GM12878 (cell line): ENCODE measurements at regions not wholly inside any gene's neighbourhood (a gene's known extent, or its start where the extent isn't known, plus 50 kb on each side); places are given as distances from the start of the nearest gene placed in this dataset.

Experiments
- ATAC-seq: fragments of 200-7000 bp; cut with Tn5 transposase; 3 replicates; pipeline ENCODE4 v1.9.1; 2020; ENCODE audit warnings: mild to moderate bottlenecking, moderate library complexity
- BruUV-seq: library from RNA; stranded (reverse); fragments of 400-500 nt; replicated peaks from 2 replicates; lab custom pipeline; 2021; lab: Mats Ljungman, UMichigan
- CTCF ChIA-PET: fragments of 300-600 bp; sonication (Branson Sonifier 250); formaldehyde crosslinking; extraction: SDS; loops from one replicate; lab custom pipeline; 2021; ENCODE audit warnings: inconsistent platforms; lab: Yijun Ruan, JAX
- POLR2A ChIA-PET: fragments of 350-600 bp; formaldehyde crosslinking; extraction: SDS; loops from one replicate; lab custom pipeline; 2021; ENCODE audit warnings: inconsistent platforms; lab: Charles Lee
- RAD21 ChIA-PET: fragments of 300-600 bp; sonication (Branson Sonifier 250); formaldehyde crosslinking; loops from one replicate; lab custom pipeline; 2023; ENCODE audit warnings: antibody characterized with exemption; ENCODE audit not compliant: unreplicated experiment; lab: Charles Lee
- SMC1A ChIA-PET: fragments of 300-600 bp; sonication (Branson Sonifier 250); formaldehyde crosslinking; loops from one replicate; lab custom pipeline; 2023; ENCODE audit not compliant: unreplicated experiment, uncharacterized antibody; lab: Charles Lee
- DNase-seq: peaks from one replicate; pipeline ENCODE4 v3.0.0-alpha.2; 2011; ENCODE audit warnings: low read depth, low spot score
- FAIRE-seq: peaks from 3 replicates; lab custom pipeline; 2011; peaks lifted over from hg19 to GRCh38; lab: Jason Lieb, UNC
- H2AFZ ChIP-seq: 2 replicates; pipeline ENCODE4 v1.6.0; 2011; ENCODE audit warnings: low read depth, low read length, control low read depth; ENCODE audit not compliant: control insufficient read depth
- H3K27ac ChIP-seq: 2 replicates; pipeline ENCODE4 v1.5.1; 2011; ENCODE audit warnings: control low read depth; ENCODE audit not compliant: control insufficient read depth, insufficient read depth
- H3K27me3 ChIP-seq, 2 experiments: replicated peaks in 1 of 2; 2 replicates each; pipeline versions ENCODE4 v1.6.0 to v1.6.1; 2011; ENCODE audit warnings: low read length in 1 of 2; ENCODE audit not compliant: control insufficient read depth in 2 of 2, insufficient read depth in 2 of 2
- H3K36me3 ChIP-seq, 2 experiments: 2 replicates each; pipeline ENCODE4 v1.5.1; 2011; ENCODE audit warnings: low read length in 1 of 2; ENCODE audit not compliant: control insufficient read depth in 2 of 2, insufficient read depth in 2 of 2
- H3K4me1 ChIP-seq: 2 replicates; pipeline ENCODE4 v1.6.1; 2011; ENCODE audit warnings: mild to moderate bottlenecking, low read length, moderate library complexity, mixed read lengths; ENCODE audit not compliant: control insufficient read depth, insufficient read depth
- H3K4me2 ChIP-seq: 2 replicates; pipeline ENCODE4 v1.6.0; 2011; ENCODE audit warnings: control low read depth; ENCODE audit not compliant: control insufficient read depth, insufficient read depth
- H3K4me3 ChIP-seq: fragments of 200-600 bp; sonication (generic); 2 replicates; pipeline ENCODE4 v1.5.1; 2016
- H3K79me2 ChIP-seq: 2 replicates; pipeline ENCODE4 v1.6.0; 2011; ENCODE audit warnings: low read length; ENCODE audit not compliant: control insufficient read depth, insufficient read depth
- H3K9ac ChIP-seq: 2 replicates; pipeline ENCODE4 v1.8.0; 2011; ENCODE audit warnings: low read length, control low read depth, mixed read lengths; ENCODE audit not compliant: control insufficient read depth, insufficient read depth
- H3K9me3 ChIP-seq: replicated peaks from 3 replicates; pipeline ENCODE4 v1.5.1; 2011; ENCODE audit warnings: mild to moderate bottlenecking, low read length; ENCODE audit not compliant: control insufficient read depth, insufficient read depth
- H4K20me1 ChIP-seq: 2 replicates; pipeline ENCODE4 v1.6.0; 2011; ENCODE audit not compliant: control insufficient read depth, insufficient read depth
- BHLHE40 ChIP-seq, 2 experiments: fragments of 450-650 bp in 1 of 2; IDR thresholded peaks; 2 replicates each; pipeline ENCODE4 v1.6.1; 2011 to 2017; ENCODE audit warnings: low read depth in 2 of 2, borderline replicate concordance in 1 of 2, improper control_type of control experiment in 1 of 2, low read length in 1 of 2, mild to moderate bottlenecking in 1 of 2
- CTCF ChIP-seq, 3 experiments: IDR thresholded peaks in 2 of 3; conservative IDR thresholded peaks in 1 of 3; 2 replicates each; pipeline ENCODE4 v1.5.1; 2011; ENCODE audit warnings: low read depth in 3 of 3, low read length in 3 of 3, mild to moderate bottlenecking in 3 of 3, control low read depth in 2 of 3, moderate library complexity in 2 of 3, inconsistent platforms in 1 of 3, mixed read lengths in 1 of 3; ENCODE audit not compliant: control insufficient read depth in 2 of 3, insufficient read depth in 1 of 3; ENCODE audit errors: extremely low read depth in 1 of 3
- HCFC1 ChIP-seq: fragments of 150-350 bp; IDR thresholded peaks from 2 replicates; pipeline ENCODE4 v1.6.1; 2014; ENCODE audit warnings: low read length
- HSF1 ChIP-seq: fragments of 150-350 bp; IDR thresholded peaks from 2 replicates; pipeline ENCODE4 v1.6.1; 2014; ENCODE audit warnings: mild to moderate bottlenecking, low read depth, low read length
- NR2F1 ChIP-seq: fragments of 450-650 bp; conservative IDR thresholded peaks from 2 replicates; pipeline ENCODE4 v1.6.1; 2017; ENCODE audit warnings: mild to moderate bottlenecking
- PBX3 ChIP-seq: IDR thresholded peaks from 2 replicates; pipeline ENCODE4 v1.6.1; 2011; ENCODE audit warnings: mild to moderate bottlenecking, low read depth, low read length, moderate library complexity; ENCODE audit not compliant: insufficient replicate concordance
- PML ChIP-seq: IDR thresholded peaks from 2 replicates; pipeline ENCODE4 v1.6.1; 2012; ENCODE audit warnings: low read length, inconsistent platforms
- RAD21 ChIP-seq: IDR thresholded peaks from 2 replicates; pipeline ENCODE4 v1.6.1; 2011; ENCODE audit warnings: mild to moderate bottlenecking, low read depth, low read length, moderate library complexity; ENCODE audit not compliant: insufficient read depth
- SMC3 ChIP-seq: IDR thresholded peaks from 2 replicates; pipeline ENCODE4 v1.6.1; 2011; ENCODE audit warnings: low read length, improper control_type of control experiment, borderline replicate concordance
- STAT1 ChIP-seq: fragments of 450-650 bp; conservative IDR thresholded peaks from 2 replicates; pipeline ENCODE4 v1.6.1; 2014; ENCODE audit warnings: antibody characterized with exemption, mild to moderate bottlenecking
- TCF3 ChIP-seq: IDR thresholded peaks from 2 replicates; pipeline ENCODE4 v1.6.1; 2012; ENCODE audit warnings: low read depth, mild to moderate bottlenecking, low read length, borderline replicate concordance; ENCODE audit not compliant: insufficient read depth
- WGBS: methylation state at CpG from one replicate; pipeline ENCODE4 v1.1.6; 2016; ENCODE audit warnings: low lambda C conversion rate; ENCODE audit not compliant: insufficient replicate concordance, insufficient coverage; ENCODE audit errors: missing lambda C conversion rate; 5-methylcytosine and 5-hydroxymethylcytosine counted together
- in situ Hi-C: fragments of 300-500 bp; cut with MboI; formaldehyde crosslinking; loops from 9 replicates; pipeline ENCODE4 v1.14.3; 2018; ENCODE audit warnings: mixed read lengths
- intact Hi-C: fragments of 100-400 bp; cut with micrococcal nuclease; formaldehyde crosslinking; loops from one replicate; pipeline ENCODE4 v1.14.2; 2022; ENCODE audit not compliant: unreplicated experiment

DNA sequence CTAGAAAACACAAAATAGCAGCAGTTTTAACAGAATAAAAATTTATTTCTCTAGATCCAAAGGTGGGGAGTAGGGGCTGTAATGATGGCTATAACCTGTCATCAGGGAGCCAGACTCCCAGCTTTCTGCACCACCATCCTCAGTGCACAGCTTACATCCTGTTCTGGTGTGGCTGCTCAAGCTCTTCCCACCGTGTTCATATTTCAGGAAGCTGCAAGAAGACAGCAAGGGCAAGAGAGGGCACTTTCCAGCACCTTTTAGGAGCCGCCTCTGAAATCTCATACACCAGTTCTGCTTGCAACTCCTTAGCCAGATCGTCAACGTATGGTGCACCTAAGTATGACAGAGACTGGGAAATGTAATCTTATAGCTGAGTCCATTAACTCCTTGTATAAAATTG lies 253.7 kb downstream of the CENPC start (continued):
- TF ChIP-seq NR2F1 (no peak), PML (no peak), TCF3 (no peak), PBX3 (no peak)

DNA sequence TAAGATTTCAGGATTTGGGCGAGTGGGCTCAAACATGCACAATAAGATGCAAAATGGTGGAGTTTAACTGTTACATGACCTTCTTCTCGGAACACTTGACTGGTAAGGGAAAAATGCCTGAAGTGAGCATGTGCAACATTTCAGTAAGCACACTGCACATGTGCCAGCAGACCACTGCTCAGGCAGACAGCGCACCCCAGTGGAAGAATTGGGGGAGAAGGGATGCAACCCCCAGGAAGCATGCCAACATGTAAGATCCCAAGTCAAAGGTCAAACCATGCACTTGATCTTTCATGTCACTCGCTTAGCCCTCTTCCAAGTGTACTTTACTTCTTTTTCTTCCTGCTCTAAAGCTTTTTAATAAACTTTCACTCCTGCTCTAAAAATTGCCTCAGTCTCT lies 256.3 kb downstream of the CENPC start:
- Histone ChIP-seq H3K4me3 (no peak overlapping the region), H3K4me1 (no peaks in the 10 kb centered on the region), H3K9ac (no peak overlapping the region), H3K79me2 (no peaks in the 10 kb centered on the region), H2AFZ (no peak overlapping the region), H3K36me3 (no peaks in the 10 kb centered on the region), H3K27ac (no peak overlapping the region), H3K4me2 (no peak overlapping the region), H3K9me3 (no peaks in the 10 kb centered on the region), H3K27me3 (no peaks in the 10 kb centered on the region), H4K20me1 (no peaks in the 10 kb centered on the region)
- WGBS = 0% methylated on average over 4 of the region's 4 CpGs
- ATAC-seq = peak; percentile 80
- FAIRE-seq = no peak
- intact Hi-C loops (no loop called here), in situ Hi-C loops (no loop called here)
- DNase-seq = no peak
- ChIA-PET RAD21 (interaction anchor here (1.2 kb wide), 1 partner anchor 201 kb away, joined by 5 read pairs; no protein-coding TSS in a partner anchor), POLR2A (no interaction called here), CTCF (interaction anchor here (0.7 to 2.9 kb wide), 2 partner anchors 196 to 201 kb away, joined by 3 to 13 read pairs; no protein-coding TSS in a partner anchor), SMC1A (interaction anchor here (2.1 kb wide), 1 partner anchor 202 kb away, joined by 6 read pairs; no protein-coding TSS in a partner anchor)
- BruUV-seq = no TSS peak
- TF ChIP-seq HCFC1 (no peak), NR2F1 (peak; percentile 51), CTCF (IDR thresholded peaks at IDR 0.05 in 2 of 3, conservative IDR thresholded peaks at IDR 0.05 in 1 of 3; ENCODE audit: control insufficient read depth in 2 of 3, extremely low read depth in 1 of 3, insufficient read depth in 1 of 3, low read depth in 3 of 3, low read length in 3 of 3) (peak; percentile 51 to 58 (median 55); a peak in 4 of 6 replicates), SMC3 (peak; percentile 33), STAT1 (no peak), RAD21 (peak; percentile 73), HSF1 (no peak), BHLHE40 (IDR thresholded peaks at IDR 0.05; ENCODE audit: borderline replicate concordance in 1 of 2, low read depth in 2 of 2, low read length in 1 of 2) (peak in 1 of 2 experiments; percentile 14; a peak in 1 of 4 replicates)
